Lower lobe of right lung (tissue), 2 donors: ENCODE measurements at regions not wholly inside any gene's neighbourhood (a gene's known extent, or its start where the extent isn't known, plus 50 kb on each side); places are given as distances from the start of the nearest gene placed in this dataset.

Experiments
- ATAC-seq, 2 donors: fragments of 200-7000 bp; cut with Tn5 transposase; one replicate each; pipeline ENCODE4 v1.9.1; 2020 to 2022; ENCODE audit warnings: mild to moderate bottlenecking in 2 of 2, moderate library complexity in 2 of 2
- DNase-seq: peaks from one replicate; pipeline ENCODE4 v3.0.0-alpha.2; 2020
- H3K27ac ChIP-seq: fragments of 200-600 bp; one replicate; pipeline ENCODE4 v1.8.0; 2022
- H3K27me3 ChIP-seq: fragments of 200-600 bp; one replicate; pipeline ENCODE4 v1.8.0; 2022; ENCODE audit warnings: low read depth
- H3K36me3 ChIP-seq: fragments of 200-600 bp; one replicate; pipeline ENCODE4 v1.8.0; 2022; ENCODE audit warnings: mild to moderate bottlenecking
- H3K4me1 ChIP-seq: fragments of 200-600 bp; one replicate; pipeline ENCODE4 v1.8.0; 2022
- H3K4me3 ChIP-seq: fragments of 200-600 bp; one replicate; pipeline ENCODE4 v1.8.0; 2022; ENCODE audit warnings: mild to moderate bottlenecking
- H3K9me3 ChIP-seq: fragments of 200-600 bp; one replicate; pipeline ENCODE4 v1.8.0; 2022
- intact Hi-C: fragments of 100-400 bp; cut with DNase I; formaldehyde crosslinking; loops from one replicate; pipeline ENCODE4 v1.11.0; 2022
- TF ChIP-seq, protein P1 (sequence below): fragments of 200-600 bp; IDR thresholded peaks from one replicate; pipeline ENCODE4 v1.8.0; 2022; ENCODE audit warnings: antibody characterized with exemption, mild to moderate bottlenecking
- donor health status: DM: no; HTN: yes; CAD: no; lungs with severe emphysema.

DNA sequence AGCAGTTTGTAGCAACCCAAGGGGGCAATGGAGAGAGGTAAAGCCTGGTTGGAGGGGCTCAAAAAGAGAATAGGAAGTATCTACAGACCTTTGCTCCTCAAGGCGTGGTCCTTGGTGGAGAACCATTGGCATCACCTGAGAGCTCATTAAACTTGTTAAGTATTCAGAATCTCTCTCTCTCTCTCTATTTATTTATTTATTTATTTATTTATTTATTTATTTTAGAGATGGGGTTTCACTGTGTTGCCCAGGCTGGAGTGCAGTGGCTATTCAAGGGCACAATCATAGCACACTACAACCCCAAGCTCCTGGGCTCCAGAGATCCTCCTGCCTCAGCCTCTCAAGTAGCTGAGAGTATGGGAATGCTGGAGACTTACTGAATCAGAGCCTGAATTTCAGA lies 193.1 kb upstream of the ADCY2 start:
- Histone ChIP-seq H3K4me1 (no peaks in the 10 kb centered on the region), H3K36me3 (no peaks in the 10 kb centered on the region), H3K9me3 (no peaks in the 10 kb centered on the region), H3K27ac (no peak overlapping the region), H3K27me3 (no peaks in the 10 kb centered on the region), H3K4me3 (no peak overlapping the region)
- TF ChIP-seq, protein P1, sequence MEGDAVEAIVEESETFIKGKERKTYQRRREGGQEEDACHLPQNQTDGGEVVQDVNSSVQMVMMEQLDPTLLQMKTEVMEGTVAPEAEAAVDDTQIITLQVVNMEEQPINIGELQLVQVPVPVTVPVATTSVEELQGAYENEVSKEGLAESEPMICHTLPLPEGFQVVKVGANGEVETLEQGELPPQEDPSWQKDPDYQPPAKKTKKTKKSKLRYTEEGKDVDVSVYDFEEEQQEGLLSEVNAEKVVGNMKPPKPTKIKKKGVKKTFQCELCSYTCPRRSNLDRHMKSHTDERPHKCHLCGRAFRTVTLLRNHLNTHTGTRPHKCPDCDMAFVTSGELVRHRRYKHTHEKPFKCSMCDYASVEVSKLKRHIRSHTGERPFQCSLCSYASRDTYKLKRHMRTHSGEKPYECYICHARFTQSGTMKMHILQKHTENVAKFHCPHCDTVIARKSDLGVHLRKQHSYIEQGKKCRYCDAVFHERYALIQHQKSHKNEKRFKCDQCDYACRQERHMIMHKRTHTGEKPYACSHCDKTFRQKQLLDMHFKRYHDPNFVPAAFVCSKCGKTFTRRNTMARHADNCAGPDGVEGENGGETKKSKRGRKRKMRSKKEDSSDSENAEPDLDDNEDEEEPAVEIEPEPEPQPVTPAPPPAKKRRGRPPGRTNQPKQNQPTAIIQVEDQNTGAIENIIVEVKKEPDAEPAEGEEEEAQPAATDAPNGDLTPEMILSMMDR = no peak
- intact Hi-C loops = no loop called here
- DNase-seq = no peak
- ATAC-seq = no peak

DNA sequence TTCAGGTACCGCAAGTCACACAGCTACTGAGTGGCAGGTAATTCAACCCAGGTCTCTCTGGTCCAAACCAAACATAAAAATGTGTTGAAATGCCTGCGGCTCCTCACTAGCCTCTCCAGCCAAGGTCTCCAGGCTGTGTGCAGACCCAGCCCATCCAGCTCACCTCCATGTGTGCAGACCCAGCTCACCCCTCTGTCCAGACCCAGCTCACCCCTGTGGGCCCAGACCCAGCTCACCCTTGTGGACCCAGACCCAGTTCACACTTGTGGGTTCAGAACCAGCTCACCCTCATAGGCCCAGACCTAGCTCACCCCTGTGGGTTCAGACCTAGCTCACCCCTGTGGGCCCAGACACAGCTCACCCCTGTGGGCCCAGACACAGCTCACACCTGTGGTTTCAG lies 188.0 kb upstream of the ADCY2 start:
- Histone ChIP-seq H3K27ac (no peak overlapping the region), H3K4me3 (no peak overlapping the region), H3K36me3 (no peaks in the 10 kb centered on the region), H3K27me3 (no peaks in the 10 kb centered on the region), H3K9me3 (no peaks in the 10 kb centered on the region), H3K4me1 (no peaks in the 10 kb centered on the region)
- TF ChIP-seq, protein P1 = no peak
- DNase-seq (no peak), ATAC-seq (peak; percentile 42 to 46)
- intact Hi-C loops = no loop called here

DNA sequence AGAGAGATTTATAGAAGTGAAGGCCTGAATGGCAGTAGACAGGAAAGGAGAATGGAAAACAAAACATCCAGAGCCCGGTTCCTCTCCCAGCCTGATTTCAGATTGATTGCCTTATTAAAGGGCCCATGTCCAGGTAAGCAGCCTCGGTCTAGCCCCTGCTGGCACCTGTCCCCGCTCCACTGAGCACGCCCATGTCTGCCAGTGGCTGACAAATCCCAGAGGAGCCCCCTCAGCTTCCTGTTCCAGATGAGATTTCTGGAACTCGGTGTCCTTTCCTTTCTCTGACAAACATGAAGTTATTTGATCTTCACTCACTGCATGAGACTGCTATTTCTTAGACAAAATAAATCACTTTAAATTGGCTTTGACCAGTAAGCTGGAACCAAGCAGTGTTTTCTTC lies 187.0 kb upstream of the ADCY2 start:
- Histone ChIP-seq H3K4me1 (no peaks in the 10 kb centered on the region), H3K4me3 (no peak overlapping the region), H3K27ac (no peak overlapping the region), H3K27me3 (no peaks in the 10 kb centered on the region), H3K9me3 (no peaks in the 10 kb centered on the region), H3K36me3 (no peaks in the 10 kb centered on the region)
- intact Hi-C loops = no loop called here
- ATAC-seq = no peak
- DNase-seq = no peak
- TF ChIP-seq, protein P1 = no peak

DNA sequence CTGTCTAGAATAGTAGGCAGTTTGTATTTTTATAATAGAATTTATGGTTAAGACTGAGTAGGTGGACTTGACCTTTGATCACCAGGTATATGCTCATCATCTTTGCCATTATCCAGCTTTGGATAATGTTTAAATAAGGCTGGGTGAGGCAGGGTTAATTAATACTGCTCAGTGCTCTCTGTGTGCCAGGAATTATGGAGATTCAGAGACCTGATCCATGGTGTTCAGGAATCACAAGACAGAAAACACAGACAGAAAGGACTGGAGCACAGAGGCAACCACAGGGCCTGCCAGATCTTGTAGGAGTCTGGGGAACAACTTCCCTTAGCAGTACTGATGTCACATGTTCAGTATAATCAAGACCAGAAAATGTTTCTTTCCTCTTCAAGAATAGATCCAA lies 186.3 kb upstream of the ADCY2 start:
- Histone ChIP-seq H3K27ac (no peak overlapping the region), H3K4me3 (no peak overlapping the region), H3K4me1 (no peaks in the 10 kb centered on the region), H3K9me3 (no peaks in the 10 kb centered on the region), H3K36me3 (no peaks in the 10 kb centered on the region), H3K27me3 (no peaks in the 10 kb centered on the region)
- TF ChIP-seq, protein P1 = no peak
- intact Hi-C loops = no loop called here
- ATAC-seq (no peak), DNase-seq (no peak)

DNA sequence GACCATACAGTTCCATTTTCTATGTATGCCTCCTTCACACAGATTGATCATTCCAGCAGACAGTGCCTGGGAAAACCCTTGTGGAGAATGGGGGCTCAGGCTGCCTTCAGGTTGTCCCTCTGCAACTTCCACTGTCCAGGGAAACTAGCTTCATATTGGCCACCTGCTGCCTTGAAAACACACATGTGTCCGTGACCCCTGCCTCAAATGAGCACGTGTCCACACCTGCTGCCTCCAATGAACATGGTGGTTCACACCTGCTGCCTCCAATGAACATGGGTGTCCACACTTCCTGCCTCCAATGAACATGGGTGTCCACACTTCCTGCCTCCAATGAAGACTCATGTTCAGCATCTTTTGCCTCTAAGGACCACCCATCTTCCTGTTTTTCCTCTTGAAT lies 185.4 kb upstream of the ADCY2 start:
- Histone ChIP-seq H3K36me3 (no peaks in the 10 kb centered on the region), H3K4me1 (no peaks in the 10 kb centered on the region), H3K4me3 (no peak overlapping the region), H3K27ac (no peak overlapping the region), H3K27me3 (no peaks in the 10 kb centered on the region), H3K9me3 (no peaks in the 10 kb centered on the region)
- ATAC-seq (no peak), DNase-seq (no peak)
- intact Hi-C loops = no loop called here
- TF ChIP-seq, protein P1 = no peak

DNA sequence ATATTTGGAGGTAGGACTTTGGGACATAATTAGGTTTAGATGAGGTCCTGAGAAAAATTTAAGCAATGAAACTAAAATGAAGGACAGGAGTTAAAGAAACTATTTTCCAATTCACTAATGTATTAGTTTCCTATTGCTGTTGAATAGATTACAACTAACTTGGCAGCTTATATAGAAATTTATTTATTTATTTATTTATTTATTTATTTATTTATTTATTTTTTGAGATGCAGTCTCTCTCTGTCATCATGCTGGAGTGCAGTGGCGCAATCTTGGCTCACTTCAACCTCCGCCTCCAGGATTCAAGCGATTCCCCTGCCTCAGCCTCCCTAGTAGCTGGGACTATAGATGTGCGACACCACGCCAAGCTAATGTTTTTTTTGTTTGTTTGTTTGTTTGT lies 182.4 kb upstream of the ADCY2 start:
- Histone ChIP-seq H3K4me3 (no peak overlapping the region), H3K36me3 (no peaks in the 10 kb centered on the region), H3K4me1 (no peaks in the 10 kb centered on the region), H3K9me3 (no peaks in the 10 kb centered on the region), H3K27me3 (no peaks in the 10 kb centered on the region), H3K27ac (no peak overlapping the region)
- intact Hi-C loops = no loop called here
- DNase-seq (no peak), ATAC-seq (no peak)
- TF ChIP-seq, protein P1 = no peak
